ENCODE measurements at regions not wholly inside any gene's neighbourhood (a gene's known extent, or its start where the extent isn't known, plus 50 kb on each side); places are given as distances from the start of the nearest gene placed in this dataset.

DNA sequence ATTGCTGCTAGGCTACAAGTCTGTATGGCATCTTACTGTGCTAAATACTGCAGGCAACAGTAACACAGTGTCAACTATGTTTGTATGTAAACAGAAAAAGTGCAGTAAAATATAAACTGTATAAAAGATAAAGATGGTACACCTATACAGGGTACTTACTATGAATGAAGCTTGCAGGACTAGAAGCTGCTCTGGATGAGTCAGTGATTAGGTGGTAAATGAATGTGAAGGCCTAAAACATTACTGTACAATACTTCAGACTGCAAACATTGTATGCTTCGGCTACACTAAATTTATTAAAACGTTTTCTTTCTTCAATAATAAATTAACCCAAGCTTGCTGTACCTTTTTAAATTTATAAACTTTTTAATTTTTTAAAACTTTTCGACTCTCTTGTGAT is 97.1 kb downstream of the HLX start:
- Histone ChIP-seq H3K27me3 (no peaks in the 10 kb centered on the region), H3K9me3 (no peaks in the 10 kb centered on the region), H3K4me1 (ENCODE audit: insufficient read depth) (no peaks in the 10 kb centered on the region), H3K36me3 (no peaks in the 10 kb centered on the region), H3K27ac (no peak overlapping the region), H3K4me3 (no peak overlapping the region)
- no peak for DNase-seq
- TF ChIP-seq POLR2A (IDR thresholded peaks at IDR 0.05): no peak
- TF ChIP-seq, protein P1, sequence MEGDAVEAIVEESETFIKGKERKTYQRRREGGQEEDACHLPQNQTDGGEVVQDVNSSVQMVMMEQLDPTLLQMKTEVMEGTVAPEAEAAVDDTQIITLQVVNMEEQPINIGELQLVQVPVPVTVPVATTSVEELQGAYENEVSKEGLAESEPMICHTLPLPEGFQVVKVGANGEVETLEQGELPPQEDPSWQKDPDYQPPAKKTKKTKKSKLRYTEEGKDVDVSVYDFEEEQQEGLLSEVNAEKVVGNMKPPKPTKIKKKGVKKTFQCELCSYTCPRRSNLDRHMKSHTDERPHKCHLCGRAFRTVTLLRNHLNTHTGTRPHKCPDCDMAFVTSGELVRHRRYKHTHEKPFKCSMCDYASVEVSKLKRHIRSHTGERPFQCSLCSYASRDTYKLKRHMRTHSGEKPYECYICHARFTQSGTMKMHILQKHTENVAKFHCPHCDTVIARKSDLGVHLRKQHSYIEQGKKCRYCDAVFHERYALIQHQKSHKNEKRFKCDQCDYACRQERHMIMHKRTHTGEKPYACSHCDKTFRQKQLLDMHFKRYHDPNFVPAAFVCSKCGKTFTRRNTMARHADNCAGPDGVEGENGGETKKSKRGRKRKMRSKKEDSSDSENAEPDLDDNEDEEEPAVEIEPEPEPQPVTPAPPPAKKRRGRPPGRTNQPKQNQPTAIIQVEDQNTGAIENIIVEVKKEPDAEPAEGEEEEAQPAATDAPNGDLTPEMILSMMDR (IDR thresholded peaks at IDR 0.05): no peak
- no peak for TF ChIP-seq EP300 (IDR thresholded peaks at IDR 0.05)
- 25 to 34% (median 30%) methylated on average over 3 of the region's 3 CpGs for WGBS, 3 donors
- intact Hi-C loops (cut with DNase I): no loop called here

DNA sequence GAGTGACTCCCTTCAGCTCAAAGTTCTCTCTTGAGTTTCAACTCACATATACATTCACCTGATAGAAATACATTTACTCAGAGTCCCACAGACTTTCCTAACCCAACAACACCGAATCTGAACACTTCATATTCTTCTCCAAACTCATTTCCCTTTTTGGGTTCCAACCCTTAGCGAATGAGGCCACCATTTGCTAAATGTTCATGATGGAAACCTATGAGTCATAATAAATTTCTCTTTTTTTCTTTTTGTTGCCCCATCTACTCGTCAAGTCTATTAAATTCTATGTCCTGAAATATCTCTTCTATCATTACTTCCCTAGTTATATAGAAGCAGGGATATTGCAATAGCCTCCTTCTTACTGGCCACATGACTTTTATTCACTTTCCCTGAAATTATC is 100.1 kb downstream of the HLX start:
- Histone ChIP-seq H3K4me3 (no peak overlapping the region), H3K27me3 (no peaks in the 10 kb centered on the region), H3K27ac (no peak overlapping the region), H3K9me3 (no peaks in the 10 kb centered on the region), H3K4me1 (ENCODE audit: insufficient read depth) (no peaks in the 10 kb centered on the region), H3K36me3 (no peaks in the 10 kb centered on the region)
- intact Hi-C loops (cut with DNase I): no loop called here
- no peak for DNase-seq
- WGBS, 3 donors: 73 to 79% (median 77%) methylated on average over 3 of the region's 3 CpGs
- no peak for TF ChIP-seq EP300 (IDR thresholded peaks at IDR 0.05)
- TF ChIP-seq, protein P1 (IDR thresholded peaks at IDR 0.05): no peak
- TF ChIP-seq POLR2A (IDR thresholded peaks at IDR 0.05): no peak

DNA sequence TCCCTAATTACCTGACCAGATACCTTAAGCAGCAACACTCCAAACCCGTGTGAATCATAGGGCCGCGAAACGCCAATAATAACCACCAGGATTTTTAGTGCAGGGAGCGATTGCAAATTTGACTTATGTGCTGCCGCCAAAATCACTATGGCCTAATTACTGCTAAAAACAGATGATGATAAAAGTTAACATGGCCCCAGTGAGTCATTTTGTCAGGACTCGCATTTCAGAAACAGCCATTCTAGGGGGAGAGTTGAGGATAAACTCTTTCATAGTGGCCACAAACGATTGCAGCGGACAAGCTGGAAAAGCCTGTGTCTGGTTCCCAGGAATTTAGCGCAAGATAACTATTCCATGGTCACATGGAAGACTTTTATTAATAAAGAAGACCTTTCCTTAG is 103.4 kb downstream of the HLX start:
- Histone ChIP-seq H3K4me3 (no peak overlapping the region), H3K27me3 (no peaks in the 10 kb centered on the region), H3K4me1 (ENCODE audit: insufficient read depth) (no peaks in the 10 kb centered on the region), H3K9me3 (no peaks in the 10 kb centered on the region), H3K36me3 (no peaks in the 10 kb centered on the region), H3K27ac (no peak overlapping the region)
- TF ChIP-seq EP300 (IDR thresholded peaks at IDR 0.05): no peak
- TF ChIP-seq, protein P1 (IDR thresholded peaks at IDR 0.05): no peak
- TF ChIP-seq POLR2A (IDR thresholded peaks at IDR 0.05): no peak
- 62 to 73% (median 68%) methylated on average over 10 of the region's 10 CpGs for WGBS, 3 donors
- no peak for DNase-seq
- intact Hi-C loops (cut with DNase I): no loop called here

DNA sequence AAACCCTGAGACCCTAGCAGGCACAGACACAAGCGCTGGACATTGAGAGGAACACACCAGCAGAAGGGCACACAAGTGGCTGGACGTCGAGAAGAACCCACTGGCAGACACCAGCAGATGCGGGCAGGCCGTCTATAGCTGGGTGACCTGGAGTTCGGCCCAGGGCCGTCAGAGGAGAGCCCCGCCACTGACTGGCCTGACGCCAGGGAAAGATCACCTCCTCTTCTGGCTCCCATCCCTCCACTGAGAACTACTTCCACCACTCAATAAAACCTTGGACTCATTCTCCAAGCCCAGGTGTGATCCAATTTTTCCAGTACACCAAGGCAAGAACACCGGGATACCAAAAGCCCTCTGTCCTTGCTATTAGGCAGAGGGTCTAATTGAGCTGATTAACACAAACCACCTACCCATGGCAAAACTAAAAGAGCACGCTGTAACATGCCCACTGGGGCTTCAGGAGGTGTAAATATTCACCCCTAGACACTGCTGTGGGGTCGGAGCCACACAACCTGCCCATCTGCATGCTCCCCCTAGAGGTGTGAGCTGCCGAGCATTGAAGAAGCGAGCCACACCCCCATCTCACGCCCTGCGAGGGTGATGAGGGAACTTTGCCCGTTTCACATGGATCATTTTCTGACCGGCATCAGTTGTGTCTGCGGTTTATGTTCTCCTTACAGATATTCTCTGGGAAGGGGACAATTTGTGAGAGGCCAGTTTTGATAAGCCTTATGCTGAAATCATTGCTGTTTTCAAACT is 104.8 kb downstream of the HLX start:
- no peak for DNase-seq
- Histone ChIP-seq H3K27me3 (no peaks in the 10 kb centered on the region), H3K27ac (no peak overlapping the region), H3K36me3 (no peaks in the 10 kb centered on the region), H3K4me1 (ENCODE audit: insufficient read depth) (no peaks in the 10 kb centered on the region), H3K9me3 (no peaks in the 10 kb centered on the region), H3K4me3 (no peak overlapping the region)
- intact Hi-C loops (cut with DNase I): no loop called here
- WGBS, 3 donors: 51 to 58% (median 54%) methylated on average over 19 of the region's 19 CpGs
- TF ChIP-seq EP300 (IDR thresholded peaks at IDR 0.05): no peak
- TF ChIP-seq, protein P1 (IDR thresholded peaks at IDR 0.05): no peak
- TF ChIP-seq POLR2A (IDR thresholded peaks at IDR 0.05): no peak
